HCT116 (cell line): ENCODE measurements at regions not wholly inside any gene's neighbourhood (a gene's known extent, or its start where the extent isn't known, plus 50 kb on each side); places are given as distances from the start of the nearest gene placed in this dataset.

Experiments used
- EZH2phosphoT487 ChIP-seq: fragments of 200-600 bp; IDR thresholded peaks from 2 replicates; pipeline ENCODE4 v1.6.1; 2018; ENCODE audit warnings: antibody characterized with exemption, borderline replicate concordance
- MAX ChIP-seq: IDR thresholded peaks from 2 replicates; pipeline ENCODE4 v1.6.1; 2012
- POLR2A ChIP-seq: IDR thresholded peaks from 2 replicates; pipeline ENCODE4 v1.7.0; 2011; ENCODE audit warnings: borderline replicate concordance; ENCODE audit not compliant: insufficient read depth, insufficient read length; ENCODE audit errors: extremely low read depth
- RAD21 ChIP-seq: IDR thresholded peaks from 2 replicates; pipeline ENCODE4 v1.6.1; 2012; ENCODE audit warnings: low read depth, mild to moderate bottlenecking

- TF ChIP-seq RAD21 (no peak), POLR2A (no peak), EZH2phosphoT487 (no peak), MAX (no peak)
Observed at GRCh38 chr16:85412911-85413520, 200.1 kb upstream of the GSE1 start.
